Epidermal melanocyte (primary cell): ENCODE measurements at regions not wholly inside any gene's neighbourhood (a gene's known extent, or its start where the extent isn't known, plus 50 kb on each side); places are given as distances from the start of the nearest gene placed in this dataset.
"Not testable (repeated sequence)": the region's sequence is repeated elsewhere in the genome, so short reads cannot be mapped to it uniquely, and the experiment has no call there.

ENCODE experiments used
- DNase-seq: peaks from one replicate; pipeline ENCODE4 v3.0.0; 2011; ENCODE audit warnings: low spot score; ENCODE audit not compliant: insufficient read length

DNA sequence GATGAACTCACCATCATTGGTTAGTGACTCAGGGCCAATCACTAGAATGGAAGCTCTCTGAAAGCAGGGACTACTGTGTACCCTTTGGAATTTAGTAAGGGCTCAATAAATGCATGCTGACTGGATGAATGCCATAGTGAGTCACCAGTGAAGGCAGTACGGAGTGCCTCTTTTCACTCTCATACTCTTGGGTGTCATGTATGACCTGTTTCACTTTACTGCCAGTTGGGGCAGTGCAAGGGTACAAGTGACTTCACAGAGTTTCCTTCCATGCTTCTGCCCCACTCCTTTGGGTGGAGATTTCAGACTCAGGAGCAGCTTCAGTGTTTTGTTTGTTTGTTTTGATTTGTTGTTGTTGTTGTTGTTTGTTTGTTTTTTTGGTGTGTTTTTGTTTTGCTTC is 57.7 kb downstream of the SOX3 start:
- no peak for DNase-seq

DNA sequence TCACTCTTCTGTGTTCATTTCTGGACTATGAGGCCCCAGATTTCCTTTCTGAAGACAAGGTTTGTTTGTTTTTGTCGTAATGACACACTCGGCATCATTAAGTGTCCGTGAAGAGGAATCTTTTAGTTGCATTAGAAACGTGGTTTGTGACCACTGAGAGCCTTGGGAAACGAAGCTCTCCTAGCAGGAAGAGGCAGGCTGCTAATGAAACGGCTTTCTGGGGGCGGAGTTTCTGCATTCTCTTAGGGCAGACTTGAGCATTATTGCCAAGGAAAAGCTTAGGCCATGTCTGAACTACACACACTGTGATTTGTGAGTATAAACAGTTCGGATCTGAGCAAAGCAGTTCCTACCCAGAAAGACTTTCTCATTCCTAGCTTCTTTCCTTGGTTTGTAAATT is 64.0 kb downstream of the SOX3 start:
- no peak for DNase-seq

DNA sequence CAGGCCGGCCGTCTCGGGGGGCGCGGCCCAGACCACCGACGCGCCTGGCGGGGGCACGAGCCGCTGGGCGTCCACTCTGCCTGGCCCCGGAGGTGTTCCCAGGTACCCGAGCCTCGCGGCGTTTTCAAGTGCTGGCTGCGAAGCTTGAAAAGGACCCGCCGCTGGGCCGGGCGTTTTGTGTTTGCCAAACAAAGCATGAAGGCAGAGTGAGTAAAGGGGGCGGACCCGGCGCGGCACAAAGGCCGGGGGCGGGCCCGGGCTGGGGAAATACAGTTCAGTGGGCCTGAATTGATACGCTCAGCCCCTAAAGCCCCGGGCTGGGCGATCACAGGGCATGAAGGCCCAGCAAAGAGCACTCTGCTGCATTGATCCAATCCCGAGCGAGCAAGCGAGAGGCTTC is 65.4 kb downstream of the SOX3 start:
- DNase-seq = no peak

DNA sequence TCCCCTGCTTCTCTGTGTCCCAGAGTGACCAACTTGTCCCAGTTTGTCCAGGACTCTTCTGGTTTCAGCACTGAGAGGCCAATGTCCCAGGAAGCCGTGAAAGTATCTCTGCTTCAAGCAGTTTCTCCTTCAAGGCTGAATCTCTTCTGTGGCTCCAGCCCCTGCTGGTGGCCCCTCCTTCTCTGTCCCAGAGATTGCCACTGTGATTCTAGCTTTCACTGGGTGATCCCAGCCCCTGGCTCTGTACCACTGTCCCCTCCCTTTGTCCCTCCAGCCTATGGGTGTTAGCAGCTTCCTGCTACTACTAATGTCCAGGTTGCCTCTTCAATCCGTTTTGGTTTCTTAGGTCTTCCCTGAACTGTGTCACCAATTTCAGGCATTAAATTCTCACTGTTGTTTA is 70.5 kb downstream of the SOX3 start:
- DNase-seq = no peak

DNA sequence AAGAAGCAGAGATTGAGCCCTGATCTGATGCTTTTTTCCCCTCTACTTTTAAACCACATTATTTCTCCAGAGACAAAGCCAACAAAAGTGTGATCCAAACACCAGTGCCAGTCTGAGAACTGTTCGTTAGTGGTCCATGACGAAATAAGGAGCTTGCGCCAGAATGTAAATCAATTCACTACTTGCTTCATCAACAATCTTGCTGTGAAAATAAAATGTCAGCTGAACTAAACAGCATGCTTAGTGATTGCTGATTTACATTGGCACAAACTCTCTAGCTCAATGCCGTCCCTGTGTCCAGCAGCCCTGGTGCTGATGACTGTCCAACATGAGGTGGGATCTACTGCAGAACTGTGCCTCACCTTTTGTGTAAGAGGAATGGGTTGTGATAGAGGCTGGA is 71.3 kb downstream of the SOX3 start:
- no peak for DNase-seq

DNA sequence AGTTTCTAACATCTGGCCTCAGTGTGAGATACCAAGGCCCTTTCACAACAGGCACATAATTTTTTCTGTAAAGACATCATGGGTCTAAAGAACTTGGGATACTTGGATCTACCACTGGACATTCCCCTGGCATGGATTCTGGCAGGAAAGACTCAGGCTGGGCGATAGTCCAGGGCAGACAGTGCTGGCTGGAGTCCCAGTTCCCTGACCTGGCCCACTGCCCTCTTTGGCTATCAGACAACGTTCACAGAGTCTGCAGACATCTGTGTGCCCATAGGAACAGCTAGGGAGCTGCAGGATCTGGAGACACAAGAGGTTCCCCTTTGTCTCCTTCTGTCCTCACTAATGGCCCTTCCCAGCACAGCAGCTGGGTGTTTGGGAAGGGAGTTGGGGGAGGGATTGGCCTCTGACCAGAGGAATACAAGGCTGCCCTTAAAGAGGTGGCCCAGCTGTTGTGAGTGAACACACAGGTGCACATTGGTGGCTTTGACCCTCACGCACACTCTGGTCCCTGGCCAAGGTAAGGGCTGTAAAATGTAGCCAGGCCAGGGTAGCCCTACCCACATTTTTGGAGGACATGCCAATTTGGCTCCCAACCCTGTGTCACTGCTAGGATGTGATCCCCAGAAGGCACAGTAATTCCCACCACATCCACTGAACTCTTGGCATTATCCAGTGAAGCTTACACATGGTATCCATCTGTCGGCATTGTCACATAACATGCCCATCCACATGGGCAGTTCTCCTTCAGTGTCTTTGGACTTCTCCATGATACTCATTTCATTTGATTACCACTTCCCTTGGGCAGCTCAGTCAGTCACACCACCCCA is 72.3 kb downstream of the SOX3 start:
- no peak for DNase-seq

DNA sequence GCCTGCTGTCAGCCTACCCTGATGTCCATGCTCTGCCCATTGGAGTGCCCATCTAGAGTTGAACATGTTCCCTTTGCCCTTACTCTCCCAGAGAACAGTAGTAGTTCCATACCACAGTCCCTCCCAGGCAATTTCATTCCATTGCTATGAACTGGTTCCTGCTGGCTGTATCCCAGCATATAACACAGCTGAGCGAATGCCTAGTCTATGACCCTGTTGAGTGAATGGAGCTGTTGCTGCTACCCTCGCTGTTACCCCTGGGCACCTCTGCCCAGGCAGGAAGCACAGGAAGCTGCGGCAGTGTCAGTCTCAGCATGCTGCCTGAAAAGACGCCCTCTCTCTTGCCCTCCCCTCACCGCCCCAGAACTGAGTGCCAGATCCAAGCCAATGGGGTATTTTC is 73.3 kb downstream of the SOX3 start:
- no peak for DNase-seq

DNA sequence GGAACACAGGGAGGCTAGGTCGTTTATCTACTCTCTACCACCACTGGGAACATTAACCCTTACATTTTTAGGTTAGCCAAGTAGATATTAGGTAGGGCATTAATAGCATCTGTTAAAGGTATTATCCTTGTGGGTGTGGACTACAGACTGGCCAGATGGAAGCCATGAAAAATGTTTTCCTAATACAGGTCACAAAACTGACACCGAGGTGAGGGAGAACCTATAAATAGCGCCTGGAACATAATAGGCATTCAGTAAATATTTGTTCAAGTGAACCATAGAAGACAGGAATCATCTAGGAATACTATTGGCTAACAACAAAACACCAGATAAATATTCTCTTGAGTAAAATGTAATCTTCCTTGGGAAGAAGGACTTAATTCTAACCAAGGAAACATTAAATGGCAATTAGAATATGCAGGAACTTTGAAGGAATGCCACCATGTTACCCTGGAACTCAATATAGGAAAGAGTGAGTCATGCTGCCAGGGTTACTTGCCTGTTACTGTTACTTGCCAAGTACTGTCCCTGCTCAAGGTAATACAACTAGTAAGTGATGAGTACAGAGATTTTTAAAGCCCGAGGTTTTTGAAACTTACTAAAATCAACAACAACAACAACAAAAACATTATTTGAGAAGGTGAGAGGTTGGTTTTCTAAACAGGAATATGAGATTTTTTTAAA is 79.0 kb downstream of the SOX3 start:
- DNase-seq = no peak

DNA sequence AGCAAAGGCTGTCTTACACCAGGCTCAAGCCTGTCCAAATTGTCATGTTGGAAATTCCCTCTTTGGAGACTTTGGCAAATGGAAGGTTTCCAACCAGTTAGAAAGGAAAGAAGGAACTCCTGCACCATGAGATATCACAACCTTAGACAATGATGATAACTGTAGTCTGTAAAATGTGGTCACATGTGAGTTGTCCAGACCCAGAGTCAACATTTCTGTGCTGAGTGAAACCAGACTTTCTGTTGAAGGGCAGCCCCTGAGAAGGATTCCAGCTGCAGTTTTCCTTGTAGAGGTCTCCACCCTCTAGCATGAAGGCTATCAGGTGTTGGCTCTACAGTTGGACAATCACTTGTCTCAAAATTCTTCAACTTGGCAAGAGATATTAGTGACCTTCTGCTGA is 82.4 kb downstream of the SOX3 start:
- DNase-seq = no peak

DNA sequence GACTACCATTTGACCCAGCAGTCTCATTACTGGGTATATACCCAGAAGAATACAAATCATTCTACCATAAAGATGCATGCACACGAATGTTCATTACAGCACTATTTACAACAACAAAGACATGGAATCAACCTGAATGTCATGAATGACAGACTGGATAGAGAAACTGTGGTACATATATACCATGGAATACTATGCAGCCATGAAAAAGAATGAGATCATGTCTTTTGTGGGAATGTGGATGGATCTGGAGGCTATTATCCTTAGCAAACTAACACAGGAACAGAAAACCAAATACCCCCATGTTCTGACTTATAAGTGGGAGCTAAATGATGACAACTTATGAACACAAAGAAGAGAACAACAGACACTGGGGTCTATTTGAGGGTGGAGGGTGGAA is 102.7 kb downstream of the SOX3 start:
- DNase-seq = not testable (repeated sequence)

DNA sequence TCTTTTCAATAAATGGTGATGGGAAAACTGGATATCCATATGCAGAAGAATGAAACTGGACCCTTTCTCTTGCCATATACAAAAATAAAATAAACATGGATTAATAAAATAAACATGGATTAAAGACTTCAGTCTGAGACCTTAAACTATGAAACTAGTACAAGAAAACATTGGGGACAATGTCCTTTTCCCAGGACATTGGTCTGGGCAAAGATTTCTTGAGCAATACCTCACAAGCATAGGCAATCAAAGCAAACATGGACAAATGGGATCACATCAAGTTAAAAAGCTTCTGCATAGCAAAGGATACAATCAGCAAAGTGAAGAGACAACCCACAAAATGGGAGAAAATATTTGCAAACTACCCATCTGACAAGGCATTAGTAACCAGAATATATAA is 108.5 kb downstream of the SOX3 start:
- DNase-seq = not testable (repeated sequence)

DNA sequence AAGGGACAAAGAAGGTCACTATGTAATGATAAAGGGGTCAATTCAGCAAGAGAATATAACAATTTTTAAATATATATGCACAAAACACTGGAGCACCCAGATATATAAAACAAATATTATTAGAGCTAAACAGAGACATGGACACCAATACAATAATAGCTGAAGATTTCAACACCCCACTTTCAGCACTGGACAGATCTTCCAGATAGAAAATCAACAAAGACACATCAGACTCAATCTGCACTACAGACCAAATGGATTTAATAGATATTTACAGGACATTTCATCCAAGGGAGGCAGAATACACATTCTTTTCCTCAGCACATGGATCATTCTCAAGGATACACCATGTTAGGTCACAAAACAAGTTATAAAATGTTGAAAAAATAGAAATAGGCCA is 111.4 kb downstream of the SOX3 start:
- DNase-seq = no peak

DNA sequence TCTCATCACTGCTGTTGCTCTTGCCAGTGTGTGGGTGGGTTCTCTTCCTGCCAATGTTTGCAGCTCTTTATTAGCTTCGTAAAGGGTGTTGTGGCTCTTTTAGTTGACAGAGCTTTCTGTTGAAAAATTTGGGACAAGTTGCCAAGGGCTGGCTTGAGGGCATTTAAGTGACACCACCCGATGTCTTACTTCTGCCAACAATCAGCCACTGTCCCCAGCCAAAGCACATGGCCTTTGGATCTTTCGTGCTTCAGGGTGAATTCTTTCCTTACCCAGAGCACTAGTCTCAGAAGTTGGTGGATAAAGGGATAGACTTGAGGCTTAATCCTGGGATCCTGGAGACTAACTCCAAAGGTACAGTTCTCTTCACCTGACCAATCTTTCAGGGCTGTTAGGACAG is 113.6 kb downstream of the SOX3 start:
- no peak for DNase-seq

DNA sequence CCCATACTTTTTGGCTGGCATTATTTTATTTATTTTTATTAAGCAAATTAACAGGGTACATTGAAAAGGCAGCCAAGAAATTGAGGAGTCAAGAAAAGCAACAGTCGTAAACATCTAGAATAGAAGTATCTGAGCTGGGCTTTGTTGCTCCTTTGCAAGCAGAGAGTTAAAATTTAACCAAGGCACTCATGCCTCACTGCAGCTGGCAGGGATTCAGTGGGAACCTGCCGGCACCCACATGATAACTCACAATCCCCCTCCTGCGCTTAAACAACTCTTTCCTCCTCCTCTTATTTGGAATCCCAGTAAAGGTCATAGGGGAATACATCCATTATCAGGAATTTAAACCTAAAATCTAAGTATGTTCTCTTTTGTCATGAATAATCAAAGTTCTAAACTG is 115.5 kb downstream of the SOX3 start:
- DNase-seq = no peak

DNA sequence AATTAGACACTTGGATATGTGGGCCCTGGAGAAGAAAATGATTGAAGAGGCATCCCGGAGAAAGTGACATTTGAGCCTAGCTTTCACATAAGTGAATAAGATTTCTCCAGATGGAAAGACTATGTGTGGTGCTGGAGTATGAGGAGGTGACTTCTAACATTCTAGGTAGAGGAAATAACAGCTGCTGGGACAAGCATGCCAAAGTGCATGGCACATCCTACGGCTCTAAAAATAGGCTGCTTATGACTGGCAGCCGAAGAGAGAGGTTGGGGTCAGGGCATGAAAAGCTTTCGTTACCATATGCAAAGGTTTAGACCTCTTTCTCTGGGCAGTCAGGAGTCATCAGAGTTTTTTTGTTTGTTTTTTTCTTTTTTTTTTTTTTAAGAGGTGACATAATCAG is 142.0 kb downstream of the SOX3 start:
- no peak for DNase-seq

DNA sequence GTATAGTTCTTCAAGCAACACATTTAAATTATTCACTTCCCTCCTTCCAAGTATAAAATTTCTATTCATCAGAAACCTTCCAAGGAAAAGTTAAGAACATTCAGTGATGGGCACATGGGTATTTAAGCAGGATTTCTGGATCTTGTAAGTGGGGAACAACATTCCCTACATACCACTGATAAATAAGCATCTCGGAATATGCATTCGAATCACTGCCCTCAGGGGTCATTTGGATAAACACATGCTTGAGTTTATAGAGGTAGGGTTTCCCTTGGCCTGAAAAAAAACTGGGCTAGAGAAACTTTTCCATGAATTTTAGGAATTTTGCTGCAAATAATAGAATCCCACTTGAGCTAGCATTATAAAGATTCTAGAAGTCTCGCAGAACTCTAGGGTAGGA is 143.9 kb downstream of the SOX3 start:
- no peak for DNase-seq

DNA sequence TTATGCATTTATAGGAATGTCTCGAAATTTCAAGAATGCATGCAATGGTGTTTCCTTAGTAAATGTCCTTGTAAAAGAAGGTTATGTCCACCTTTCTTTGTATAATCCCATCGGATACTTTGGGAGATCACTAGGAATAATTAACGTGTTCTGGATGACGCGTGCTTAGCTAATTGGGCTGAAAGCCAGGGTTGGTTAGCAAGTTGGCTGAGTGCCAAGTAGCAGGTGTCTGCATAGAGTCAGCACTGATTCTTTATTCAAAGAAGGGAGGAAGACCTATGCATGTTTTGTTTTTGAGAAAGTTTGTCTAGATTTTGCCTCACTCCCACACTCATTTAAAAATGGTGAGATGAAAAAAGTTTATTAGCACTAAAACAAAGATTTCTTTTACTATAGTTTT is 144.6 kb downstream of the SOX3 start:
- no peak for DNase-seq

DNA sequence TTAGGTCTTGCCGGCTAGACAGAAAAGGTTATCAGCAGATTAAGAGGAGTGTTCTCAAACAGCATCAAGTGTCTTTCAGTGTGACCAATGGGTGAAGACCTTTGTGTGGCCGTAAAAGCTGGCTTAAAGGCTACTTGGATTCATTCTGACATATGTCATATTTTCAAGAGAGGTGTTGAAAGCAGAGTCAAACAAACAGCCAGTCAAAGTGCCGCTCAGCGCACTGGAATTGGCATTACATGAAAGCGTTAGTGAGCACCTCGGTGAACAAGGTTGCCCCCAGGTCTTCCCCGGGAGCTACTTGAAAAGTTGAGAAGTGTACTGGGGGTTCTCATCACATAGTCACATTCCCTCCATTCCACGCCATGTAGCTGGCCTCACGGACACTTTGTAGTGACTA is 148.9 kb downstream of the SOX3 start:
- DNase-seq = no peak

DNA sequence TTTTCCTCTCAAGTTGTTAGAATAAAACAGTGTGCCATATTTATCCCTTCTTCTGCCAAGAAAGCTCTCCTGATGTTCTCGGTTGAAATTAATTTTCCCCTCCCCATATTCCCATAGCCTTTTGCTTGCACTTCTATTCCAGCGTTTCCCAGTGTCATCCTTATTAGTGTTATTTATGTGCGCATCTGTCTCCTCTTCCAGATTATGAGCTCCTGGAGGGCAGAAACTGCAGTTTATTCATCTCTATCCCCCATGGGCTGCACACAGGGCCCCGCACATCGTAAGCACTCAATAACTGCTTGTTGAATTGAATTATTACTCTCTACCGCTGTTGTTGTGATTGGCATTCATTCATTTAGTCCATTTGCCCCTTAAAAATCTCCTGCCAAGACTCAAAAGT is 149.4 kb downstream of the SOX3 start:
- DNase-seq = no peak

DNA sequence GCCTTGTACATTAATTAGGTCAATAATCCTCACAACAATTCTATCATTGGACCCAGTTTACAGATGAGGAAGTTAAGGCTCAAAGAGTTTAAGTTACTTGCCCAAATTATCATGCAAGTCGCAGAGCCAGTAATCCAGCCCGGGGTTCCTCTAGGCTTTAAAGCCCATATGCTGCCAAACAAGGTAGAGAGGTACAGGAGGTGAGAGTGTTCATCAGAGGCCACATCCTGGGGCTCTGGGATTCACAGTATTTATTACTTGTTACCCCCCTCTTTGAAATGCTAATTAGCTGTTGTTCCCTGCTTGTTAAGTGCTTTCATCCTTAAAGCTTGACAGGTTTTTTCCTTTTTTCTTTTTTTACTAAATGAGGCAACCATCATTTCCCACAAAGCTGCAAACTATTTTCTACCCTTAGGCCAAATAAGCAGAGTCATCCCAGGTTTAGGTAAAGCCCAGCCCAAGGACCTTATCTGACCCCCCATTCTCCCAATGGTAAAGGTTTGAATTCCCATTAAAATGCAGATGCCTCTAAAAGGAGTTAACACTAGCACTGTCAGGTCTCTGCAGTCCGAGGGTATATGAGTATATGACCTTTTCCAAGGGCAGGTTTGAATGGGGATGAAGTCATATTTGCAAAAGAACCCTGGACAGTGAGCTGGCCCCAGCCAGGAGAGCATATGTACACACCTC is 150.3 kb downstream of the SOX3 start:
- DNase-seq = no peak

DNA sequence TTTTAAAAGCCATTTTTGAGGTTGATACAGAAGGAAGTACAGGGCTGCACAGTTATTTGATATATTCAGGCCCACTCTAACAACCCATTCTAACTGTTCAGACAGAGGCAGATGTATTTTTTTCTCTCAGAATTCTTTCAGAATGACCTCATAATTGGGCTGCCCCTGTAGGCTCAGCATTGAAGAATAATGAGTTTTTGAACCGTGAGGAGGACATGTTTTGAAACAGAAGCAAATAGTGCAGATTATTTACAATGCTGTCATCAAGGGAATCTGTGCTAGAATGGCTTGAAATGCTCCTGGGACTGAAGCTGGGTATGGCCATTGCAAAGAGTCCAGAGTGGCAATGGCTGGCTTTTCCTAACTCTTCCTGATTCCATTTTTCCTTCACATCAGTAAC is 158.1 kb downstream of the SOX3 start:
- no peak for DNase-seq

DNA sequence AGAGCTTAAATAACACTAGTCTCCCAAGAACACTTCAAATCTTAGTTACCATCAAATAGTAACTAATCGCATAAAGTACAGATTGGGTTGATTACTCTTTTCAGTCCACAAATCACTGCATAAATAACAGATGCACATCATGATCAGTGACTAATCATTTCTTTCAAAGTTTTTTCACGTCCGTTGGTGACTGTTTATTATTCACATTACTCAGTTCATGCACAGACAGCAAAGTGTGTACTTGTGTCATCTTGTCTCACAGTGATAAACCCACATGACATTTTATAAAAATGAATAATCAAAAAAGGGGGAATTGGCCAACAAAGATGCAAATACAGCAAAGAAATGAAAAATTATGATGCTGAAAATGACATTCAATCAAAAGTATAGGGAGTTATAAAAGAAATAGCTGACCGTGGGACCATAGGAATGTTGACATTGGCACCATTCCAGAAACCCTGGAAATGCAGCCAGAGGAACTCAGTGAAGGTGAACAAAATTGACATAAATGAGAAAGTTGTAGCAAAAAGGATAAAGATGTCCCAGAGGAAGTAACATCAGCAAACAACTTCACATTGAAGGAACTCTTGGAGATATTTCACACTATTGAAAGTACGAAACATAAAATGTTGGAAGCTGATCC is 161.5 kb downstream of the SOX3 start:
- DNase-seq = no peak
